Stimulated activated CD4-positive, alpha-beta T cell treated with anti-CD3 and anti-CD28 coated beads, Interleukin-12 subunit alpha, Interleukin-12 subunit beta, amount 100 ng/mL, for 4 hours (primary cell): ENCODE measurements at regions not wholly inside any gene's neighbourhood (a gene's known extent, or its start where the extent isn't known, plus 50 kb on each side); places are given as distances from the start of the nearest gene placed in this dataset.

ENCODE experiments used
- DNase-seq: peaks from one replicate; pipeline ENCODE4 v3.0.0-alpha.2; 2020

- DNase-seq = no peak
Measured at GRCh38 chr10:128958834-128959690, 508.0 kb upstream of the MGMT start.

GRCh38 chr10:128959746-128960145 is 507.3 kb upstream of the MGMT start:
- no peak for DNase-seq

- DNase-seq = no peak
Measured at GRCh38 chr10:128960517-128960916, 506.5 kb upstream of the MGMT start.

- no peak for DNase-seq
Measured at GRCh38 chr10:128962182-128962581, 504.9 kb upstream of the MGMT start.

GRCh38 chr10:128963211-128964099 is 503.6 kb upstream of the MGMT start:
- no peak for DNase-seq

- DNase-seq = no peak
Measured at GRCh38 chr10:128964100-128964403, 503.0 kb upstream of the MGMT start.

GRCh38 chr10:128967980-128968756 is 498.9 kb upstream of the MGMT start:
- DNase-seq = no peak

- no peak for DNase-seq
Measured at GRCh38 chr10:128969551-128969950, 497.5 kb upstream of the MGMT start.

GRCh38 chr10:128971374-128972035 is 495.5 kb upstream of the MGMT start:
- DNase-seq = no peak

GRCh38 chr10:128972036-128972405 is 495.0 kb upstream of the MGMT start:
- DNase-seq = no peak

DNA sequence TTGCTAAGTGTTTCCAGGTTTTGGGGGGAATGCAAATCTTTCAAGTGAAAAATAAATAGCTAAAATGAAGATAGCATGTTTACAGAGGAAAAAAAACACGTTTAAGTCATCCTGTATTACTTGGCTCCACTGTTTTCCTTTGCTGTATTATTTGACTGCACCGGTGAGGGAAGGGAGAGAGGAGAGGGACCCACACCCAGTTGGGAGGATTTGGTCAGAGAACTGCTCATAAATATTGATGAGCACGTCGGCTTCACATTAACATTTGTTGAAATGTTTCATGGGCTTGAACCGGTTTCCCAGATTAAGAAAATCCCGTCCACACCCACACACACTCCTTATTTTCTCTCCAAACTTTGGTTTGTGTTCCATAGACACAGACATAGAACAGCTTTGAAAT is 493.8 kb upstream of the MGMT start:
- no peak for DNase-seq

GRCh38 chr10:128976856-128977255 is 490.2 kb upstream of the MGMT start:
- DNase-seq = no peak

GRCh38 chr10:128978211-128978610 is 488.8 kb upstream of the MGMT start:
- no peak for DNase-seq

DNA sequence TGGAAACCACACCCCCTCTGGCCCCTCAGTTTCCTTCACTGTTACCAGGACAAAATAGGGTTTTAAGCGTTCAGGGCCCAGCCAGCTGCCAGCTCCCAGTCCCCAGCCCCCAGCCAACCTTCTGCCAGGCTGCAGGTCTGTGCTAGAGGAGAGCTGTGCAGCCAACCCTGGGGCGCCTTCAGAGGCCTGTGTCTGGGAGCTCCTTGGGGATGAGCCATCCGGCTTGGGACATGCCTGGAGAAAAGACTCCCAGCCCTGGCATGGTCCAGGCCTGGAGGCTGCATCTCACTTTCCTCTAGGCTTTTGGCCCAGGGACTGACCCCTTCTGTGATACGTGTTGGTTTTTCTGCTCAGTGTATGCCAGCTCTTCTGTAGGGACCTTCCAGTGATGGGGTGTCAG is 487.6 kb upstream of the MGMT start:
- DNase-seq = no peak

DNA sequence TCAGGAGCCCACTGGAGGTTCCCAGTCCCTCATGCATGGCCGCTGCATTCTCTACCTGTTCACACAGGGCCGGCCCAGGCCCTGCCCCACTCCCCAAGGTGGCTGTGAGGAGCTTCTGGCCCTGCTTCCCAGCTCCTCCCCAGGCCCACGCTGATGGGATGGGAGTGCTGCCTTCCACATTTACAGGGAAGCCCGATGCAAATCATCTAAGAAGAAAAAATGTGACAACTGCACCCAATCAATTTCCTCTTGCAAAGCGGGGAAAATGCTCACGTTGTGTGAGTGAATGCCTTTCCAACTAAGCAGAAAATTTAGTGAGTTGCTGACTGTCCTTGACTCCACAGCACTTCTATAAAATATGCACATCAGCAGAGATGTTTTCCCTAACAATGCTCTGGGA is 485.8 kb upstream of the MGMT start:
- DNase-seq = no peak

GRCh38 chr10:128981881-128982615 is 485.0 kb upstream of the MGMT start:
- no peak for DNase-seq

- no peak for DNase-seq
Measured at GRCh38 chr10:128982616-128982915, 484.5 kb upstream of the MGMT start.

DNA sequence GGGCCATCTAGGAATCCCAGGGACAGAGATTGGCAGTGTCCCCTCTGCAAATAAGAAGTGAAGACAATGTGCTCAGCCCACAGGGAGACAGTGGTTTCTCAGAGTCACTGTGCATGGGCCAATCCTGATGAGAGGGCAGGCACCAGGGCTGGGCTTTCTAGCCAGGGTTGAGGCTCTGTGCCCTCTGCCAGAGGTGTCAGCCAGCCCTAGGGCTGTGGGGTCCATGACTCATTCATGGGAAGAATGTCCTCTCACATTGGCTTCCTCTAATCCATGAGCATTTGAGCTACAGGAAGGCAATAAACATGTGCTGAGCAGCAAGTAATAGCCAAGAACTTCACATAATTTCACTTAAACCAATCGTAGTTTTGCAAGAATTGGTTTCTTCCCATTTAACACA is 482.0 kb upstream of the MGMT start:
- DNase-seq = no peak

DNA sequence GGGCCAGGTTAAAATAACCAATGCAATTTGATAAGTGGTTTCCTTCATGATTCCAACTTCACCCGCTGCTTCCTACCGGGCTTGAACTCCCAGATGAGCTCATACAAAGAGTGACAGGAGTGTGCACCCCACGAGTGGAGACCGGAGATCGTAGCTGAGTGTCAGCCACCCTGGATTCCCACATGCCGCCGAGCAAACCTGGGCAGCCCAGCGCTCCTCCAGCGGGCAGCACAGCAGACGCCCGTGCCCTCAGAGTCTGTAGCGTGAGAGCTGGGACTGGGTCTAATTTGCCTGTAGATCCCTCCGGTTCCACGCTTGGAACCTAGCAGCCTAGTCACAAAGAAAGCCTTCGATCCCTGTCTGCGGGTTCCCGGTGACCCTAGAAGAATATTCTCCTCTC is 476.1 kb upstream of the MGMT start:
- no peak for DNase-seq

- DNase-seq = no peak
Measured at GRCh38 chr10:128992770-128993169, 474.3 kb upstream of the MGMT start.

DNA sequence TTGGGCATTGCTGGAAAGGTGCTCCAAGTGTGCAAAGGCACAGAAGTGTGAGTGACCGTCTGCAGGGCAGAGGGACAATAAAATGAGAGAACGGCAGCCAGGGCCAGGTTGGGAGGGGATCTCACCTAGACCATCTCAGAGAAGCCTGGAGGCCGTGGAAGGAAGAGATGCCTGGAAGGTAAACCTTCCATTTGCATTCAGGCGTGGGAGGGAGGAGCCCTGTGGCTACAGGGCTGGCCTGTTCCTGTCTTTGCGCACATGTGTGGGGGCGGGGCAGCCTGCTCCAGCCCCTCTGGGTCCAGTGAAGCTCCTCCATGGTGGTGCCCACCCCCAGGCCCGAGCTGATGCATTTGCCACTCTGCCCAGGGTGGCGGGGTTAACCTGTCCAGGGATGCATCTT is 473.6 kb upstream of the MGMT start:
- DNase-seq = no peak

- DNase-seq = no peak
Measured at GRCh38 chr10:128993911-128994538, 473.0 kb upstream of the MGMT start.
